Gastrocnemius medialis (tissue), 4 donors: ENCODE measurements at regions not wholly inside any gene's neighbourhood (a gene's known extent, or its start where the extent isn't known, plus 50 kb on each side); places are given as distances from the start of the nearest gene placed in this dataset.

ENCODE experiments used
- CTCF ChIP-seq, 5 experiments: fragments of 450-650 bp in 3 of 5; fragments of 200-600 bp in 2 of 5; sonication (generic) in 2 of 5; IDR thresholded peaks in 4 of 5; conservative IDR thresholded peaks in 1 of 5; 1 replicate in 4 of 5; 2 replicates in 1 of 5; pipeline ENCODE4 v1.5.1; 2016 to 2019; ENCODE audit warnings: antibody characterized with exemption in 5 of 5, mild to moderate bottlenecking in 3 of 5, moderate library complexity in 3 of 5
- POLR2A ChIP-seq, 2 donors: fragments of 450-650 bp; IDR thresholded peaks; one replicate each; pipeline ENCODE4 v1.6.1; 2017; ENCODE audit warnings: antibody characterized with exemption in 2 of 2, mild to moderate bottlenecking in 2 of 2, moderate library complexity in 2 of 2

DNA sequence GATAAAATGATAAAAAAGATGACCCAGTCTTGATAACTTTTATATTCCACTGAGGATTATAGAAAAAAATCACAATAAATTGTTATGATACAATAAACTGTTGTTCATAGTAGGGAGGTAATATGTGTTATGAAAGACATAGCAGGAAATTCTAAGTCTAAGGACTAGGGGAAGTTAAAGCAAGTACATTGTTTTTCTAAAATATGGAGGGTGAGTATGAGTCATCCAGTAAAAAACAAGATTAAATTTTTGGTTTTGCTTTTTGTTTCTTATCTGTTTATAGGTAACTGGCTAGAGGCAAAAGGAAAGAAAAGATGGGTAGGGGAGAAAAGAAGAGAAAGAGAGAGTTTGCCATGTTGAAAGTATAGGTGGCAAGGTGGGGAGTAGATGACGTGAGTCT is 188.4 kb downstream of the POLR1F start:
- TF ChIP-seq POLR2A (IDR thresholded peaks at IDR 0.05) (no peak), CTCF (IDR thresholded peaks at IDR 0.05 in 4 of 5, conservative IDR thresholded peaks at IDR 0.05 in 1 of 5) (no peak)
